ENCODE measurements at regions not wholly inside any gene's neighbourhood (a gene's known extent, or its start where the extent isn't known, plus 50 kb on each side); places are given as distances from the start of the nearest gene placed in this dataset.
"Not testable (repeated sequence)": the region's sequence is repeated elsewhere in the genome, so short reads cannot be mapped to it uniquely, and the experiment has no call there.

GRCh38 chr2:22136446-22136845, 1012.7 kb downstream of the TDRD15 start:
- H3K36me3 ChIP-seq = no peaks in the 10 kb centered on the region
- peaks cover 7% of the 10 kb centered on the region for H3K4me1 ChIP-seq
- no peaks in the 10 kb centered on the region for H3K9me3 ChIP-seq
- DNase-seq = no peak
- H3K4me3 ChIP-seq (ENCODE audit: low read depth, low read length) = no peak overlapping the region
- H3K27me3 ChIP-seq = no peaks in the 10 kb centered on the region
- TF ChIP-seq, protein P1, sequence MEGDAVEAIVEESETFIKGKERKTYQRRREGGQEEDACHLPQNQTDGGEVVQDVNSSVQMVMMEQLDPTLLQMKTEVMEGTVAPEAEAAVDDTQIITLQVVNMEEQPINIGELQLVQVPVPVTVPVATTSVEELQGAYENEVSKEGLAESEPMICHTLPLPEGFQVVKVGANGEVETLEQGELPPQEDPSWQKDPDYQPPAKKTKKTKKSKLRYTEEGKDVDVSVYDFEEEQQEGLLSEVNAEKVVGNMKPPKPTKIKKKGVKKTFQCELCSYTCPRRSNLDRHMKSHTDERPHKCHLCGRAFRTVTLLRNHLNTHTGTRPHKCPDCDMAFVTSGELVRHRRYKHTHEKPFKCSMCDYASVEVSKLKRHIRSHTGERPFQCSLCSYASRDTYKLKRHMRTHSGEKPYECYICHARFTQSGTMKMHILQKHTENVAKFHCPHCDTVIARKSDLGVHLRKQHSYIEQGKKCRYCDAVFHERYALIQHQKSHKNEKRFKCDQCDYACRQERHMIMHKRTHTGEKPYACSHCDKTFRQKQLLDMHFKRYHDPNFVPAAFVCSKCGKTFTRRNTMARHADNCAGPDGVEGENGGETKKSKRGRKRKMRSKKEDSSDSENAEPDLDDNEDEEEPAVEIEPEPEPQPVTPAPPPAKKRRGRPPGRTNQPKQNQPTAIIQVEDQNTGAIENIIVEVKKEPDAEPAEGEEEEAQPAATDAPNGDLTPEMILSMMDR (IDR thresholded peaks at IDR 0.05; ENCODE audit: low read depth, low read length) = no peak

- H3K4me3 ChIP-seq (ENCODE audit: low read depth, low read length) = no peak overlapping the region
- H3K36me3 ChIP-seq = no peaks in the 10 kb centered on the region
- H3K9me3 ChIP-seq = no peaks in the 10 kb centered on the region
- TF ChIP-seq, protein P1 (IDR thresholded peaks at IDR 0.05; ENCODE audit: low read depth, low read length) = no peak
- DNase-seq = no peak
- H3K27me3 ChIP-seq = no peaks in the 10 kb centered on the region
- peaks cover 5% of the 10 kb centered on the region for H3K4me1 ChIP-seq
These were observed 1020.1 kb downstream of the TDRD15 start for GRCh38 chr2:22143840-22144239.

GRCh38 chr2:22153931-22154613, 1030.3 kb downstream of the TDRD15 start:
- Histone ChIP-seq H3K27me3 (no peaks in the 10 kb centered on the region), H3K36me3 (no peaks in the 10 kb centered on the region), H3K4me3 (ENCODE audit: low read depth, low read length) (no peak overlapping the region), H3K4me1 (peaks cover 4% of the 10 kb centered on the region; the same call in 1 of the 2 replicates), H3K9me3 (no peaks in the 10 kb centered on the region)
- DNase-seq = peak; percentile 21
- TF ChIP-seq, protein P1 (IDR thresholded peaks at IDR 0.05; ENCODE audit: low read depth, low read length) = no peak

GRCh38 chr2:22156661-22157060, 1032.9 kb downstream of the TDRD15 start:
- H3K27me3 ChIP-seq = not testable (repeated sequence)

GRCh38 chr2:22167256-22167655, 1043.5 kb downstream of the TDRD15 start:
- no peaks in the 10 kb centered on the region for H3K4me1 ChIP-seq
- no peak overlapping the region for H3K4me3 ChIP-seq (ENCODE audit: low read depth, low read length)
- no peaks in the 10 kb centered on the region for H3K27me3 ChIP-seq
- TF ChIP-seq, protein P1 (IDR thresholded peaks at IDR 0.05; ENCODE audit: low read depth, low read length) = no peak
- DNase-seq = no peak
- no peaks in the 10 kb centered on the region; the same call in 1 of the 2 replicates for H3K9me3 ChIP-seq
- no peaks in the 10 kb centered on the region for H3K36me3 ChIP-seq

More at GRCh38 chr2:22156661-22157060, 1032.9 kb downstream of the TDRD15 start:
- not testable (repeated sequence) for H3K36me3 ChIP-seq; H3K4me3 ChIP-seq (ENCODE audit: low read depth, low read length); H3K9me3 ChIP-seq; H3K4me1 ChIP-seq; DNase-seq

- Histone ChIP-seq H3K4me1 (no peaks in the 10 kb centered on the region), H3K27me3 (no peaks in the 10 kb centered on the region), H3K9me3 (no peaks in the 10 kb centered on the region; the same call in 1 of the 2 replicates), H3K4me3 (ENCODE audit: low read depth, low read length) (no peak overlapping the region), H3K36me3 (no peaks in the 10 kb centered on the region)
- DNase-seq = no peak
- TF ChIP-seq, protein P1 (IDR thresholded peaks at IDR 0.05; ENCODE audit: low read depth, low read length) = no peak
These were observed 1051.2 kb downstream of the TDRD15 start for GRCh38 chr2:22175003-22175402.

Data from BE2C (cell line).